HG02943 (cell line): ENCODE measurements at regions not wholly inside any gene's neighbourhood (a gene's known extent, or its start where the extent isn't known, plus 50 kb on each side); places are given as distances from the start of the nearest gene placed in this dataset.
"Not testable (repeated sequence)": the region's sequence is repeated elsewhere in the genome, so short reads cannot be mapped to it uniquely, and the experiment has no call there.

ENCODE experiments used
- ATAC-seq: cut with Tn5 transposase; IDR thresholded peaks from one replicate; pipeline ENCODE4 v1.9.1; 2021; ENCODE audit warnings: mild to moderate bottlenecking, low read depth, moderate library complexity; ENCODE audit not compliant: unreplicated experiment

DNA sequence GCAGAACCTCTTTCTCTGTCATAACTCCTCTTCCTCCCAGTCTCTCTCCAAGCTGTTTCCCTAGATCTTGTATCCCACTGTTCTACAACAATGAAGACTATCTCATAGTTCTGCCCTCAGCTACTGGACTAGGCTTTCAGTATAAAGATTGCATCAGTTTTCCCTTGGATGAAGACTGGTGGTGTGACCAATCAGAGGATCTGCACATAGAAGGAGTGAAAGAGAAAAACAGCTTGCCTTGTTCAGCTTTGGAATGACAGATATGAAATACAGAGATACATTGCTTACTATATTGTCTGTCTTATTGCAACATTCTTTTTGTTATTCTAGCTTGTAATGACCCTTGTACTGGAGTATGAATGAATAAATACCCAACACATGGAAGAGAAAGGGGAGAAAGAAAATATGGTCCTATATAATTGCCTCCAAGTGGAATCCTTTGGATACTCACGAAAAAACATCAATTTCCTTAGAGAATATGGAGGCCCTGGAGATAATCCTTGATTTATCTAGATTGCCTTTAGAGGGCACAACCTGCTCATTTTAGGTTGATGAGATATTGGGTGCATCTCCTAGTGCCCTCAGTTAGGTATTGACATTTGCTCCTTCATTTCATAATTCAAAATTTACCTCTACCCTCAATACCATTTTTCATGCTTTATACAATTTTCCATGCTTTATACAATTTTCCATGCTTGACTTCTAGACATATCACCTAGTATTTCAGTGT lies 395.8 kb downstream of the NAF1 start:
- no peak for ATAC-seq

GRCh38 chr4:162767083-162767482 lies 399.6 kb downstream of the NAF1 start:
- ATAC-seq: no peak

DNA sequence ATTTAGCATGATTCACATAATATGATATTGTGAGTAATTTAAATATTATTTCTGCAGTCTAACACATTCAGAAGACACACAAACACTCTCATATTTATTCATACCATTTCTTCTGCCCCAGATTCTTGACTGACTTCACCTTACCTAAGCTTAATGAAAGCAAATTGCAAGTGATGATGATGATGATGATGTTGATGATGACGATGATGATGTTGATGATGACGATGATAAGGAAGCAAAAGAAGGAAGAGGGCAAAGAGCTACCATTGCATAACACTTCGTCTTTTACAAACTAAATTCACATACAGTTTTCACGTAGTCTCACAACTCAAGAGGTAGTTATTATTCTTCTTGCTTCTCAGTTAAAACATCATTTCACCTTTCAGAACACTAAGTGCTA lies 404.7 kb downstream of the NAF1 start:
- ATAC-seq: no peak

DNA sequence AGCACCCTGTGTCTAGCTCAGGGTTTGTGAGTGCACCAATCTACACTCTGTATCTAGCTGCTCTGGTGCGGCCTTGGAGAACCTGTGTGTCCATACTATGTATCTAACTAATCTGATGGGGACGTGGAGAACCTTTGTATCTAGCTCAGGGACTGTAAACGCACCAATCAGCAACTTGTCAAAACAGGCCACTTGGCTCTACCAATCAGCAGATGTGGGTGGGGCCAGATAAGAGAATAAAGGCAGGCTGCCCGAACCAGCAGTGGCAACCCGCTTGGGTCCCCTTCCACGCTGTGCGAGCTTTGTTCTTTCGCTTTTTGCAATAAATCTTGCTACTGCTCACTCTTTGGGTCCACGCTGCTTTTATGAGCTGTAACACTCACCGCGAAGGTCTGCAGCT lies 426.5 kb downstream of the NAF1 start:
- ATAC-seq: not testable (repeated sequence)

DNA sequence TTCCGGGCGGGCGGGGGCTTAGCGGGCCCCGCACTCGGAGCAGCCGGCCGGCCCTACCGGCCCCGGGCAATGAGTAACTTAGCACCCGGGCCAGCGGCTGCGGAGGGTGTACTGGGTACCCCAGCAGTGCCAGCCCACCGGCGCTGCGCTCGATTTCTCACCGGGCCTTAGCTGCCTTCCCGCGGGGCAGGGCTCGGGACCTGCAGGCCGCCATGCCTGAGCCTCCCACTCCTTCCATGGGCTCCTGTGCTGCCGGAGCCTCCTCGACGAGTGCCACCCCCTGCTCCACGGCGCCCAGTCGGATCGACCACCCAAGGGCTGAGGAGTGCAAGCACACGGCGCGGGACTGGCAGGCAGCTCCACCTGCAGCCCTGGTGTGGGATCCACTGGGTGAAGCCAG lies 427.1 kb downstream of the NAF1 start:
- not testable (repeated sequence) for ATAC-seq

- ATAC-seq: no peak
These were observed 433.8 kb downstream of the NAF1 start for GRCh38 chr4:162732876-162733275.

DNA sequence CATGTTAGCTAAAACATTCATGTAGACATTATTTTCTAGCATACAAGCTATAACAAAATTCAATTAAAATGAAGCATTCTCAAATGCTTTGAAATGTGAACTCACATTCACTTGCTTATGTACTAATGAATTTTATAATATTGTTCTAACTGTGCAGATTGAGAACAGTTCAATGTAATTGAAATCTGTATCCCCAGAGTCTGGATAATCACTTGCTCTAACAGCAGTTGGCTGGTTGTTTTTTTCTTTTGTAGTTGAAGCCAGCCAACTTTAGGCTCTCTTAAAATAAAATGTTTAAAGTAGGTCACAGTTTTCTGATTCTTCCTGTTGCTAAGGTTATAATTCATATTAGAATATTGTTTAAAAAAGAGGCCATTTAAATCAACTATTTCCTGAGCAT lies 438.9 kb downstream of the NAF1 start:
- no peak for ATAC-seq

GRCh38 chr4:162727232-162727631 lies 439.5 kb downstream of the NAF1 start:
- no peak for ATAC-seq

- no peak for ATAC-seq
These were observed 451.3 kb downstream of the NAF1 start for GRCh38 chr4:162715401-162715800.

- ATAC-seq: no peak
These were observed 458.7 kb downstream of the NAF1 start for GRCh38 chr4:162707962-162708361.

- ATAC-seq: no peak
These were observed 460.1 kb downstream of the NAF1 start for GRCh38 chr4:162706632-162707031.

GRCh38 chr4:162706051-162706450 lies 460.6 kb downstream of the NAF1 start:
- ATAC-seq: no peak

GRCh38 chr4:162705130-162705803 lies 461.4 kb downstream of the NAF1 start:
- ATAC-seq: no peak

DNA sequence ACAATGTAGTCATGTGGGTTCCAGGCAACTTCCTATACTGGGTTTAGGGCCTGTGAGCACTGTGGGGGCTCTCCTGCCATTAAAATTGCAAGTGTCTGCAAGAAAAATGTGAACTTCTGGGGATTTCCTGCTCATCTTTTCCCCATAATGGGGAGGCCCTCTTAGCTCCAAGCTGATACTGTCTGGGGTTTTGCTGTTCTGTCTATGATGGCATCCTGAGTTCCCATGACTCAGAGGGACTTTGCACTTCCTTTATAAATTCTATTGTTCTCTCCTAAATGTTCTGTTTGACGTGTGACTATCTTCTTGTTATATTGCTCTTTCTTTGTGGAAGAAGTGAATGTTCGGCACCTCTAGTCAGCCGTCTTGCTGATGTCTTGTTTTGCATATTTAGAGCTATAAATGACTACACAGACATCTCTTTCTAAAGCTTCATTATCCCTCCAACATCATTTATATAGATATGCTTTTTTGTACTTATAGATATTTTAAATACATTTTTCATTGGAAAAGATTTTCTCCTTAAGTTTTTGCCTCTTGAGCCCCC lies 465.8 kb downstream of the NAF1 start:
- no peak for ATAC-seq

GRCh38 chr4:162700358-162700757 lies 466.3 kb downstream of the NAF1 start:
- ATAC-seq: no peak

GRCh38 chr4:162699629-162700028 lies 467.1 kb downstream of the NAF1 start:
- no peak for ATAC-seq

- ATAC-seq: no peak
These were observed 481.3 kb downstream of the NAF1 start for GRCh38 chr4:162685410-162685809.

DNA sequence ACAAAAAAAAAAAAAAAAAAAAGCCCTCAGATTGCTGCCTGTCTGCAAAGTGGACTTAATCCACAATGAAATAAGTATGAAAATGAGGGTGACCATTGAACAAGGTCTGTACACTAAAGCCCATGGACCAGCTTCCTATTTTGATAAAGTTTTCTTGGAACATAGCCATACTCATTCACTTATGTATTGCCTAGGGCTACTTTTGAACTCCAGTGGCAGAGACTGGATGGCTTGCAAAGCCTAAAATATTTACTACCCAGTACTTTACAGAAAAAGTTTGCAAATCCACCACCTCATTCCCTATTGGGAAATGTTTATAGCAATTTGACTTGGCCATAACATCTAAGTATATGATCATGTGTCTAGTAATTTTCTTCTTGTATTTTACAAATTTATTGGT lies 481.7 kb downstream of the NAF1 start:
- no peak for ATAC-seq

DNA sequence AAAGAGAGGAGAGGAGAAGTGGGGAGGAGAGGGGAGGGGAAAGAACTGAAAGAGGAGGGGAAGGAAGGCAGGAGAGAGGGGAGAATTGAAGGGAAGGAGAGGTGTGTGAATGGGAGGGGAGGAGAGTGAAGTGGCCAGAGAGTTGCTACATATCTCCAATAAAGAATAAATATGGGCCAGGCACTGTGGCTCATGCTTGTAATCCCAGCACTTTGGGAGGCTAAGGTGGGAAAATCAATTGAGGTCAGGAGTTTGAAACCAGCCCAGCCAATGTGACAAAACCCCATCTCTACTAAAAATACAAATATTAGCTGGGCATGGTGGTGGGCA lies 482.4 kb downstream of the NAF1 start:
- no peak for ATAC-seq

GRCh38 chr4:162683659-162684370 lies 482.9 kb downstream of the NAF1 start:
- peak; percentile 95 for ATAC-seq

DNA sequence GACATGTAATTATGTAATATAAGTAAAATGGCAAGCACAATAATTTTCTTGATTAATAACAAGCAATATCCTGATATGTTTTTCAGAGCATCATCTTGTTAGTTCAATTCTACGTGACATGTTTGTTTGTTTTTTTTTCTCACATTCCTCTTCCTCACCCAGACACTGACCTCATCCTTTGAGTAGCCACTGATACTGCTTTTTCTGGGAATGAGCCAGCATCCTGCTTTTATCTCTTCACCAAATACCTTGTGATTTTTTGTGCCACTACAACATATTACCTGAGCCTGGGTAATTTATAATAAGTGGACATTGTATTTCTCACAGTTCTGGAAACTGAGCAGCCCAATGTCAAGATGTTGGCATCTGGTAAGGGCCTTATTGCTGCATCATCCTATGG lies 484.0 kb downstream of the NAF1 start:
- no peak for ATAC-seq
